Adrenal gland (tissue), 5 donors: ENCODE measurements at regions not wholly inside any gene's neighbourhood (a gene's known extent, or its start where the extent isn't known, plus 50 kb on each side); places are given as distances from the start of the nearest gene placed in this dataset.

Source experiments
- POLR2A ChIP-seq, 2 donors: fragments of 450-650 bp; IDR thresholded peaks; one replicate each; pipeline ENCODE4 v1.6.1; 2017; ENCODE audit warnings: antibody characterized with exemption in 2 of 2, mild to moderate bottlenecking in 2 of 2, moderate library complexity in 1 of 2
- TF ChIP-seq, protein P1 (sequence below), 6 experiments: fragments of 450-650 bp in 4 of 6; fragments of 200-600 bp in 2 of 6; sonication (generic) in 1 of 6; IDR thresholded peaks; 1 replicate in 5 of 6; 2 replicates in 1 of 6; pipeline versions ENCODE4 v1.5.1 to v1.8.0; 2016 to 2021; ENCODE audit warnings: antibody characterized with exemption in 6 of 6, mild to moderate bottlenecking in 2 of 6, moderate library complexity in 1 of 6
- donor health status: DM: no; HTN: no; CAD: no.

DNA sequence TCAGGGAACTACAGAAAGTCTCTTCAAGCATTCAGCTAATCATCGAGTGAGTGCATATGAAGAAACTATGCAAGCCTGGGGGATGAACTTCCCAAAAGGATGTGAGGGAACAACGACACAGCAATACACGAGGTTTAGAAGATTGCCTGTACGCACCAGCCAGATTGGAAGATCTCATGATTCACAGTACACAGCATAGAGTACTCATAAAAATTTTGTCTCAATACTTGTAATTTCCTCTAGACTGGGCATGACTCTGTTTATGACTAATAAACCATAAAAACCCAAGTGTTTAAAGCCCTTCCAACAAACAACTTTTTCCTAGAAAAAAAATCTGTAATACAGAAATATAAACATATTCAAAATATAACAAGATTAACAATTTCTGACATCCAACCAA is 279.7 kb downstream of the KCNJ3 start:
- TF ChIP-seq, protein P1, sequence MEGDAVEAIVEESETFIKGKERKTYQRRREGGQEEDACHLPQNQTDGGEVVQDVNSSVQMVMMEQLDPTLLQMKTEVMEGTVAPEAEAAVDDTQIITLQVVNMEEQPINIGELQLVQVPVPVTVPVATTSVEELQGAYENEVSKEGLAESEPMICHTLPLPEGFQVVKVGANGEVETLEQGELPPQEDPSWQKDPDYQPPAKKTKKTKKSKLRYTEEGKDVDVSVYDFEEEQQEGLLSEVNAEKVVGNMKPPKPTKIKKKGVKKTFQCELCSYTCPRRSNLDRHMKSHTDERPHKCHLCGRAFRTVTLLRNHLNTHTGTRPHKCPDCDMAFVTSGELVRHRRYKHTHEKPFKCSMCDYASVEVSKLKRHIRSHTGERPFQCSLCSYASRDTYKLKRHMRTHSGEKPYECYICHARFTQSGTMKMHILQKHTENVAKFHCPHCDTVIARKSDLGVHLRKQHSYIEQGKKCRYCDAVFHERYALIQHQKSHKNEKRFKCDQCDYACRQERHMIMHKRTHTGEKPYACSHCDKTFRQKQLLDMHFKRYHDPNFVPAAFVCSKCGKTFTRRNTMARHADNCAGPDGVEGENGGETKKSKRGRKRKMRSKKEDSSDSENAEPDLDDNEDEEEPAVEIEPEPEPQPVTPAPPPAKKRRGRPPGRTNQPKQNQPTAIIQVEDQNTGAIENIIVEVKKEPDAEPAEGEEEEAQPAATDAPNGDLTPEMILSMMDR (IDR thresholded peaks at IDR 0.05): no peak
- TF ChIP-seq POLR2A (IDR thresholded peaks at IDR 0.05): no peak
